GM18502 (cell line): ENCODE measurements at regions not wholly inside any gene's neighbourhood (a gene's known extent, or its start where the extent isn't known, plus 50 kb on each side); places are given as distances from the start of the nearest gene placed in this dataset.

ENCODE experiments used
- ATAC-seq: cut with Tn5 transposase; IDR thresholded peaks from one replicate; pipeline ENCODE4 v1.9.1; 2021; ENCODE audit warnings: mild to moderate bottlenecking; ENCODE audit not compliant: unreplicated experiment, poor library complexity

- no peak for ATAC-seq
Observed at GRCh38 chr15:87639305-87640011, 617.1 kb downstream of the NTRK3 start.

GRCh38 chr15:87638554-87639083 is 617.9 kb downstream of the NTRK3 start:
- ATAC-seq, result no peak

GRCh38 chr15:87634361-87634760 is 622.2 kb downstream of the NTRK3 start:
- ATAC-seq, result no peak

GRCh38 chr15:87633525-87633924 is 623.0 kb downstream of the NTRK3 start:
- ATAC-seq, result no peak

GRCh38 chr15:87632364-87632763 is 624.2 kb downstream of the NTRK3 start:
- no peak for ATAC-seq

GRCh38 chr15:87631775-87632174 is 624.8 kb downstream of the NTRK3 start:
- no peak for ATAC-seq

GRCh38 chr15:87631093-87631492 is 625.4 kb downstream of the NTRK3 start:
- ATAC-seq, result no peak

- ATAC-seq, result no peak
Observed at GRCh38 chr15:87628311-87628710, 628.2 kb downstream of the NTRK3 start.

- no peak for ATAC-seq
Observed at GRCh38 chr15:87626860-87627259, 629.7 kb downstream of the NTRK3 start.

GRCh38 chr15:87623832-87624231 is 632.7 kb downstream of the NTRK3 start:
- no peak for ATAC-seq

GRCh38 chr15:87620393-87620792 is 636.1 kb downstream of the NTRK3 start:
- no peak for ATAC-seq

GRCh38 chr15:87619161-87619960 is 637.2 kb downstream of the NTRK3 start:
- no peak for ATAC-seq

GRCh38 chr15:87618203-87618725 is 638.3 kb downstream of the NTRK3 start:
- no peak for ATAC-seq

- no peak for ATAC-seq
Observed at GRCh38 chr15:87614704-87615103, 641.8 kb downstream of the NTRK3 start.

GRCh38 chr15:87610366-87610765 is 646.2 kb downstream of the NTRK3 start:
- ATAC-seq, result no peak

GRCh38 chr15:87609894-87610293 is 646.6 kb downstream of the NTRK3 start:
- no peak for ATAC-seq

- no peak for ATAC-seq
Observed at GRCh38 chr15:87609474-87609873, 647.1 kb downstream of the NTRK3 start.

GRCh38 chr15:87608238-87609028 is 648.1 kb downstream of the NTRK3 start:
- ATAC-seq, result no peak

GRCh38 chr15:87606971-87607370 is 649.6 kb downstream of the NTRK3 start:
- no peak for ATAC-seq

GRCh38 chr15:87604857-87605446 is 651.6 kb downstream of the NTRK3 start:
- ATAC-seq, result no peak
